Uterus (tissue), 3 donors: ENCODE measurements at regions not wholly inside any gene's neighbourhood (a gene's known extent, or its start where the extent isn't known, plus 50 kb on each side); places are given as distances from the start of the nearest gene placed in this dataset.

Experiments
- DNase-seq, 2 donors: peaks; one replicate each; pipeline ENCODE4 v3.0.0-alpha.2; 2019 to 2020
- H3K27ac ChIP-seq, 2 donors: fragments of 200-600 bp; sonication (generic); 1 replicate in 1 of 2; 2 replicates in 1 of 2; pipeline ENCODE4 v1.5.1; 2016 to 2018
- H3K27me3 ChIP-seq, 2 donors: fragments of 200-600 bp; sonication (generic); one replicate each; pipeline ENCODE4 v1.5.1; 2018 to 2019; ENCODE audit warnings: control low read depth in 1 of 2
- H3K36me3 ChIP-seq, 2 donors: fragments of 200-600 bp; sonication (generic); one replicate each; pipeline ENCODE4 v1.5.1; 2019; ENCODE audit warnings: control low read depth in 1 of 2
- H3K4me1 ChIP-seq, 2 donors: fragments of 200-600 bp; sonication (generic); one replicate each; pipeline ENCODE4 v1.5.1; 2018 to 2019; ENCODE audit warnings: control low read depth in 1 of 2
- H3K4me3 ChIP-seq, 2 donors: fragments of 200-600 bp; sonication (generic); 1 replicate in 1 of 2; 2 replicates in 1 of 2; pipeline ENCODE4 v1.5.1; 2018 to 2019; ENCODE audit warnings: mild to moderate bottlenecking in 1 of 2
- H3K9me3 ChIP-seq, 2 donors: fragments of 200-600 bp; sonication (generic); one replicate each; pipeline ENCODE4 v1.5.1; 2019; ENCODE audit warnings: control low read depth in 1 of 2
- POLR2A ChIP-seq, 2 donors: fragments of 450-650 bp; IDR thresholded peaks; one replicate each; pipeline ENCODE4 v1.6.1; 2016; ENCODE audit warnings: antibody characterized with exemption in 2 of 2, mild to moderate bottlenecking in 1 of 2, moderate library complexity in 1 of 2
- intact Hi-C: fragments of 100-400 bp; cut with DNase I; formaldehyde crosslinking; loops from one replicate; pipeline ENCODE4 v1.15.1; 2023; ENCODE audit warnings: low total_unique reads
- TF ChIP-seq, protein P1 (sequence below), 4 experiments: fragments of 200-600 bp in 2 of 4; fragments of 450-650 bp in 2 of 4; sonication (generic) in 2 of 4; IDR thresholded peaks; one replicate each; pipeline ENCODE4 v1.5.1; 2016 to 2019; ENCODE audit warnings: antibody characterized with exemption in 4 of 4, mild to moderate bottlenecking in 2 of 4, moderate library complexity in 1 of 4
- donor health status: DM: yes; HTN: yes; CAD: no.

DNA sequence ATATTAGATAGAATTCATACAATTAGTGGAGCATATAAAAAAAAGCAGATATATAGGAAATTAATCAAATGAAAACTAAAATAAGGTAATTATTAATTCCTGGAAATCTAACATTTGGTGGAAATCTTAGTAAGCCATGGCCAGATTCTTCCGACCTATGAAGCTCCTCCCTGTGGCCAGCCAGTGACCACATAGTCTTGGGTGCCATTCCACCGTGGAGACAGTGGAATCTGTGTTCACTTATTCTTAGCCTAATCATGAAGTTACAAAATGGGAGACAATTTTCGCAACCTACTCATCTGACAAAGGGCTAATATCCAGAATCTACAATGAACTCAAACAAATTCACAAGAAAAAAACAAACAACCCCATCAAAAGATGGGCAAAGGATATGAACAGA is 241.9 kb upstream of the FLRT2 start:
- intact Hi-C loops = no loop called here
- TF ChIP-seq POLR2A (IDR thresholded peaks at IDR 0.05) = no peak
- TF ChIP-seq, protein P1, sequence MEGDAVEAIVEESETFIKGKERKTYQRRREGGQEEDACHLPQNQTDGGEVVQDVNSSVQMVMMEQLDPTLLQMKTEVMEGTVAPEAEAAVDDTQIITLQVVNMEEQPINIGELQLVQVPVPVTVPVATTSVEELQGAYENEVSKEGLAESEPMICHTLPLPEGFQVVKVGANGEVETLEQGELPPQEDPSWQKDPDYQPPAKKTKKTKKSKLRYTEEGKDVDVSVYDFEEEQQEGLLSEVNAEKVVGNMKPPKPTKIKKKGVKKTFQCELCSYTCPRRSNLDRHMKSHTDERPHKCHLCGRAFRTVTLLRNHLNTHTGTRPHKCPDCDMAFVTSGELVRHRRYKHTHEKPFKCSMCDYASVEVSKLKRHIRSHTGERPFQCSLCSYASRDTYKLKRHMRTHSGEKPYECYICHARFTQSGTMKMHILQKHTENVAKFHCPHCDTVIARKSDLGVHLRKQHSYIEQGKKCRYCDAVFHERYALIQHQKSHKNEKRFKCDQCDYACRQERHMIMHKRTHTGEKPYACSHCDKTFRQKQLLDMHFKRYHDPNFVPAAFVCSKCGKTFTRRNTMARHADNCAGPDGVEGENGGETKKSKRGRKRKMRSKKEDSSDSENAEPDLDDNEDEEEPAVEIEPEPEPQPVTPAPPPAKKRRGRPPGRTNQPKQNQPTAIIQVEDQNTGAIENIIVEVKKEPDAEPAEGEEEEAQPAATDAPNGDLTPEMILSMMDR (IDR thresholded peaks at IDR 0.05) = no peak
- no peak for DNase-seq
- Histone ChIP-seq H3K27me3 (no peaks in the 10 kb centered on the region), H3K27ac (no peak overlapping the region), H3K4me3 (no peak overlapping the region), H3K4me1 (no peaks in the 10 kb centered on the region), H3K36me3 (no peaks in the 10 kb centered on the region), H3K9me3 (no peaks in the 10 kb centered on the region)

DNA sequence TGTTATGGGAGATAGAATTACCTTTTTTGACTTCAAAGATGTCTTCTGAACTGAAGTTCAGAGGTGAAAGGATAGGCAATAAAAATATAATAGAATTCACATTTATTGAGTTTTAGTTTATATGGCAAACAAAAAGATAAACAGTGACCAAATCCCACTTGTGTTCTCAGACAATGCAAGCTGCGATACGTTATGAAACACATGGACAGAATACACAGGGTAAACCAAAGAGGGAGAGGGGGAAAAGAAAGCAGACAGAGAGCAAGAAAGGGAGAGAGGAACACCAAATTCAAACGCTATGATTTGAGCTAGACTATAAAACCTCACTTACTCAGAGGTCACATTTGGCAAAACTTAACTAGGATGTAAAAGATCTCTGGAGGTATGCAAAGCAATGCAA is 238.2 kb upstream of the FLRT2 start:
- Histone ChIP-seq H3K36me3 (no peaks in the 10 kb centered on the region), H3K4me3 (no peak overlapping the region), H3K27ac (no peak overlapping the region), H3K27me3 (no peaks in the 10 kb centered on the region), H3K4me1 (no peaks in the 10 kb centered on the region), H3K9me3 (no peaks in the 10 kb centered on the region)
- no peak for TF ChIP-seq POLR2A (IDR thresholded peaks at IDR 0.05)
- TF ChIP-seq, protein P1 (IDR thresholded peaks at IDR 0.05) = no peak
- no peak for DNase-seq
- intact Hi-C loops = no loop called here

GRCh38 chr14:85293612-85294234 is 236.2 kb upstream of the FLRT2 start:
- intact Hi-C loops = no loop called here
- Histone ChIP-seq H3K27me3 (no peaks in the 10 kb centered on the region), H3K4me1 (no peaks in the 10 kb centered on the region), H3K27ac (no peak overlapping the region), H3K4me3 (no peak overlapping the region), H3K36me3 (no peaks in the 10 kb centered on the region), H3K9me3 (no peaks in the 10 kb centered on the region)
- no peak for DNase-seq
- TF ChIP-seq, protein P1 (IDR thresholded peaks at IDR 0.05) = no peak
- no peak for TF ChIP-seq POLR2A (IDR thresholded peaks at IDR 0.05)

- H3K27ac ChIP-seq = no peak overlapping the region
- no peaks in the 10 kb centered on the region for H3K36me3 ChIP-seq
- no peak overlapping the region for H3K4me3 ChIP-seq
- DNase-seq = no peak
- H3K4me1 ChIP-seq = no peaks in the 10 kb centered on the region
- intact Hi-C loops = no loop called here
- no peaks in the 10 kb centered on the region for H3K9me3 ChIP-seq
- H3K27me3 ChIP-seq = no peaks in the 10 kb centered on the region
- TF ChIP-seq, protein P1 (IDR thresholded peaks at IDR 0.05) = no peak
- no peak for TF ChIP-seq POLR2A (IDR thresholded peaks at IDR 0.05)
Observed at GRCh38 chr14:85295318-85295717, 234.6 kb upstream of the FLRT2 start.

- intact Hi-C loops = no loop called here
- Histone ChIP-seq H3K4me1 (no peaks in the 10 kb centered on the region), H3K4me3 (no peak overlapping the region), H3K27ac (no peak overlapping the region), H3K9me3 (no peaks in the 10 kb centered on the region), H3K27me3 (no peaks in the 10 kb centered on the region), H3K36me3 (no peaks in the 10 kb centered on the region)
- DNase-seq = no peak
- TF ChIP-seq POLR2A (IDR thresholded peaks at IDR 0.05) = no peak
- TF ChIP-seq, protein P1 (IDR thresholded peaks at IDR 0.05) = no peak
Observed at GRCh38 chr14:85296456-85297210, 233.3 kb upstream of the FLRT2 start.
